ENCODE measurements at regions not wholly inside any gene's neighbourhood (a gene's known extent, or its start where the extent isn't known, plus 50 kb on each side); places are given as distances from the start of the nearest gene placed in this dataset.

GRCh38 chrX:122504026-122504425 is 680.1 kb upstream of the GRIA3 start:
- H3K36me3 ChIP-seq (ENCODE audit: low read length), result no peaks in the 10 kb centered on the region
- H3K27ac ChIP-seq (ENCODE audit: low read depth, low read length), result no peak overlapping the region
- no peak overlapping the region for H3K4me2 ChIP-seq (ENCODE audit: low read depth, low read length, poor library complexity, severe bottlenecking)
- H4K20me1 ChIP-seq (ENCODE audit: low read depth, low read length), result no peaks in the 10 kb centered on the region
- H3K4me3 ChIP-seq (ENCODE audit: insufficient read depth, low read length, poor library complexity, severe bottlenecking), result no peak overlapping the region
- H2AFZ ChIP-seq (ENCODE audit: low read depth, low read length, severe bottlenecking), result no peak overlapping the region
- H3F3A ChIP-seq (ENCODE audit: insufficient read depth), result no peaks in the 10 kb centered on the region
- H3K9ac ChIP-seq (ENCODE audit: low read length), result no peak overlapping the region
- H3K27me3 ChIP-seq (ENCODE audit: low read length), result no peaks in the 10 kb centered on the region
- H3K9me3 ChIP-seq (ENCODE audit: insufficient read depth, low read length), result no peaks in the 10 kb centered on the region
- TF ChIP-seq CTCF (IDR thresholded peaks at IDR 0.05; ENCODE audit: insufficient read depth, low read length, poor library complexity, severe bottlenecking) (no peak), EZH2phosphoT487 (conservative IDR thresholded peaks at IDR 0.05; ENCODE audit: low read length) (no peak)
- H3K9me2 ChIP-seq (replicated peaks; ENCODE audit: insufficient read depth, low read length), result no peaks in the 10 kb centered on the region
- no peaks in the 10 kb centered on the region for H3K79me2 ChIP-seq (ENCODE audit: insufficient read depth, low read length)

DNA sequence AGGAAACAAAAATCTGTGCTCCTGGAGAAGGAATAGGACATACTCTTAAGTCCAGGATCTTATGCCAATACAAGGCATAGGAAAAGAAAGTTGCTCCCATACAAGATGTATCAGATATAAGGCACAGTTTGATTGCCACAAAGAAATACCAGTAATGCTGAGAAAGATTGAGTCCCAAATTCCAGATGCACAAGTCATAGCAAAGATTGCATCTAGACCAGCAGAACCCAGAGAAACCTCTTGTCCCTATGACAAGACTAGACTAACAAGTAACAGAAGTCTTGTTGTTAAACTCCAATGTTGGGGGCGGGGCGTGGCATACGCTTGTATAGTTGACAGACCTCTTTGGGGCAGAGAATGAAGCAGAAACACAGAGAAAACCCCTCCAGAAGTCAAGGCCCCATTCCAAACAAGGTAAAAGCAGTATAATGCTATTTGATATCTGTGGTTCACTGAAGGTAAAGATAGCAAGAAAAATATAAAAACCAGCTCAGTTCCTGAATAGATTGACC is 671.5 kb upstream of the GRIA3 start:
- Histone ChIP-seq H3K36me3 (ENCODE audit: low read length) (no peaks in the 10 kb centered on the region), H3K27ac (ENCODE audit: low read depth, low read length) (no peak overlapping the region), H2AFZ (ENCODE audit: low read depth, low read length, severe bottlenecking) (no peak overlapping the region), H3K27me3 (ENCODE audit: low read length) (no peaks in the 10 kb centered on the region), H3K79me2 (ENCODE audit: insufficient read depth, low read length) (no peaks in the 10 kb centered on the region), H3K9me3 (ENCODE audit: insufficient read depth, low read length) (no peaks in the 10 kb centered on the region), H3K9ac (ENCODE audit: low read length) (no peak overlapping the region), H3F3A (ENCODE audit: insufficient read depth) (no peaks in the 10 kb centered on the region), H3K4me3 (ENCODE audit: insufficient read depth, low read length, poor library complexity, severe bottlenecking) (no peak overlapping the region), H3K9me2 (replicated peaks; ENCODE audit: insufficient read depth, low read length) (no peaks in the 10 kb centered on the region), H4K20me1 (ENCODE audit: low read depth, low read length) (no peaks in the 10 kb centered on the region), H3K4me2 (ENCODE audit: low read depth, low read length, poor library complexity, severe bottlenecking) (no peak overlapping the region)
- no peak for TF ChIP-seq CTCF (IDR thresholded peaks at IDR 0.05; ENCODE audit: insufficient read depth, low read length, poor library complexity, severe bottlenecking)
- no peak for TF ChIP-seq EZH2phosphoT487 (conservative IDR thresholded peaks at IDR 0.05; ENCODE audit: low read length)

- no peaks in the 10 kb centered on the region for H3K36me3 ChIP-seq (ENCODE audit: low read length)
- H3F3A ChIP-seq (ENCODE audit: insufficient read depth), result no peaks in the 10 kb centered on the region
- no peak overlapping the region for H3K4me2 ChIP-seq (ENCODE audit: low read depth, low read length, poor library complexity, severe bottlenecking)
- no peak for TF ChIP-seq CTCF (IDR thresholded peaks at IDR 0.05; ENCODE audit: insufficient read depth, low read length, poor library complexity, severe bottlenecking)
- TF ChIP-seq EZH2phosphoT487 (conservative IDR thresholded peaks at IDR 0.05; ENCODE audit: low read length), result no peak
- H4K20me1 ChIP-seq (ENCODE audit: low read depth, low read length), result no peaks in the 10 kb centered on the region
- no peak overlapping the region for H3K4me3 ChIP-seq (ENCODE audit: insufficient read depth, low read length, poor library complexity, severe bottlenecking)
- H3K27me3 ChIP-seq (ENCODE audit: low read length), result no peaks in the 10 kb centered on the region
- no peaks in the 10 kb centered on the region for H3K9me3 ChIP-seq (ENCODE audit: insufficient read depth, low read length)
- H2AFZ ChIP-seq (ENCODE audit: low read depth, low read length, severe bottlenecking), result no peak overlapping the region
- no peak overlapping the region for H3K27ac ChIP-seq (ENCODE audit: low read depth, low read length)
- H3K9ac ChIP-seq (ENCODE audit: low read length), result no peak overlapping the region
- no peaks in the 10 kb centered on the region for H3K79me2 ChIP-seq (ENCODE audit: insufficient read depth, low read length)
- no peaks in the 10 kb centered on the region for H3K9me2 ChIP-seq (replicated peaks; ENCODE audit: insufficient read depth, low read length)
Measured at GRCh38 chrX:122517786-122518185, 666.3 kb upstream of the GRIA3 start.
